Retina (tissue), 1 donor: ENCODE measurements at regions not wholly inside any gene's neighbourhood (a gene's known extent, or its start where the extent isn't known, plus 50 kb on each side); places are given as distances from the start of the nearest gene placed in this dataset.
A peak's percentile ranks its signal among the peaks of the same experiment; 100 is the strongest.
"Not testable (repeated sequence)": the region's sequence is repeated elsewhere in the genome, so short reads cannot be mapped to it uniquely, and the experiment has no call there.

Source experiments
- DNase-seq: peaks from one replicate; pipeline ENCODE4 v3.0.0-alpha.2; 2016

- DNase-seq = no peak
Measured at GRCh38 chr17:5753421-5753820, 169.1 kb upstream of the NLRP1 start.

DNA sequence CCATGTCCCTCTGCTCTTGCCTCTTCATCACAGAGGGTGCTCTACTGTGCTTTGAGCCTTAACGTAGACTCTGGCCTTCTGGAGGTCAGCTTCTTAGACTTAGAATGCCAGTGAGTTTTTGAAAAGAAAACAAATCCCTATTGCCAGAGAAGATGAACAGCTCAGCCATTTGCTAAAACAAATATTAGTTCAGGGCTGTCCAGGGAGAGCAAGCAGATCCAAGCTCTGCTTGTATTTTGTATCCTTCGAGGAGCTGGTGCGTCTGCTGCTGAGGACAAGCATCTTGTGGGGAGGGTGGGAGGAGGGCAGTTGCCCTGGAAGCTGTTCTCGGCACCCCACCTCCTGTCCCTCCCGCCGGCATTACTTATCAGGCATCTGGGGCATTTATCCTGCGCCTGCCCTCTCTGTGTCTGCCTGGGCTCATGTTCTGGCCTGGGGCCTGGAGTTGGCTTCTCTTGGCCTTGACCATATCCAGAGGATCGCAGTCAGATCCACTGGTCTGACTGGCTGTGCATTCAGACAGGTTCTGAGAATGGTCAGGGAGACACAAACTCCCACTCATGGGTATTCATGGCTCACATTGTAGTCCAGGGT lies 173.1 kb upstream of the NLRP1 start:
- no peak for DNase-seq

- no peak for DNase-seq
Measured at GRCh38 chr17:5758651-5759050, 174.3 kb upstream of the NLRP1 start.

GRCh38 chr17:5759501-5759925 lies 175.2 kb upstream of the NLRP1 start:
- DNase-seq = no peak

- DNase-seq = no peak
Measured at GRCh38 chr17:5762191-5762590, 177.9 kb upstream of the NLRP1 start.

- DNase-seq = no peak
Measured at GRCh38 chr17:5763595-5764306, 179.4 kb upstream of the NLRP1 start.

GRCh38 chr17:5769593-5770354 lies 185.5 kb upstream of the NLRP1 start:
- peak; percentile 95 for DNase-seq

DNA sequence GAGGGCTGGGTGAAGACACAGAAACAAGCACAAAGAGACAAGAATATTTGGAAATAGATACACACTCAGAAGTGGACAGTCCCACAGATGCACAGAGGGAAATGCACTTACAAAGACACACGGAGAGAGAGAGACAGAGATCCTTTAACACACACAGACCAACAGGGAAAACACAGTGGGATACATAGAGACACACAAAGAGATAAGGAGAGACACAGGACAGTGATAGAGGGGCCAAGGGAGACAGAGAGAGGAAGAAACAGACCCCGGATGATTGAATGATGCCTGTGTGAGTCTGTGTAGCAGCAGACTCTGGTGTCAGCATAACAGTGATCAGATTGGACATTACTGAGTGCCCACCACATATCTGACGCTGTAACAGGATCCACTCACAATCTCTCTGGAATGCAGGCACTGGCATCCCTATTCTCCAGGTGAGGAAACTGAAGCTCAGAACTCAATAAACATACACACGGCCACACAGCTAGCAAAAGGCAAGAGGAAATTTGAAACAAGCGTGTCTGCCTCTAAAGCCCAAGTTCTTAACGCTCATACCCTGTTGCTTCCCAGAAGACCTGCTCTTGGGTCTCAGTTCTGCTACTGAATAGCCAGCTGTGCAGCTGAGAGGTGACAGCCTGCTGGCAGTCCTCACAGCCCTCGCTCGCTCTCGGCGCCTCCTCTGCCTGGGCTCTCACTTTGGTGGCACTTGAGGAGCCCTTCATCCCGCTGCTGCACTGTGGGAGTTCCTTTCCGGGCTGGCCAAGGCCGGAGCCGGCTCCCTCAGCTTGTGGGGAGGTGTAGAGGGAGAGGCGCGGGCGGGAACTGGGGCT lies 186.3 kb upstream of the NLRP1 start:
- DNase-seq = peak; percentile 79

- not testable (repeated sequence) for DNase-seq
Measured at GRCh38 chr17:5771271-5771577, 186.9 kb upstream of the NLRP1 start.

DNA sequence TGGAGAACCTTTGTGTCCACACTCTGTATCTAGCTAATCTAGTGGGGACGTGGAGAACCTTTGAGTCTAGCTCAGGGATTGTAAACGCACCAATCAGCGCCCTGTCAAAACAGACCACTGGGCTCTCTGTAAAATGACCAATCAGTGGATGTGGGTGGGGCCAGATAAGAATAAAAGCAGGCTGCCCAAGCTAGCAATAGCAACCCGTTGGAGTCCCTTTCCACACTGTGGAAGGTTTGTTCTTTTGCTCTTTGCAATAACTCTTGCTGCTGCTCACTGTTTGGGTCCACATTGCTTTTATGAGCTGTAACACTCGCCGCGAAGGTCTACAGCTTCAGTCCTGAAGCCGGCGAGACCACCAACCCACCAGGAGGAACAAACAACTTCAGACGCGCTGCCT lies 187.7 kb upstream of the NLRP1 start:
- DNase-seq = not testable (repeated sequence)

- no peak for DNase-seq
Measured at GRCh38 chr17:5772720-5773119, 188.4 kb upstream of the NLRP1 start.

GRCh38 chr17:5773816-5774360 lies 189.6 kb upstream of the NLRP1 start:
- DNase-seq = no peak

DNA sequence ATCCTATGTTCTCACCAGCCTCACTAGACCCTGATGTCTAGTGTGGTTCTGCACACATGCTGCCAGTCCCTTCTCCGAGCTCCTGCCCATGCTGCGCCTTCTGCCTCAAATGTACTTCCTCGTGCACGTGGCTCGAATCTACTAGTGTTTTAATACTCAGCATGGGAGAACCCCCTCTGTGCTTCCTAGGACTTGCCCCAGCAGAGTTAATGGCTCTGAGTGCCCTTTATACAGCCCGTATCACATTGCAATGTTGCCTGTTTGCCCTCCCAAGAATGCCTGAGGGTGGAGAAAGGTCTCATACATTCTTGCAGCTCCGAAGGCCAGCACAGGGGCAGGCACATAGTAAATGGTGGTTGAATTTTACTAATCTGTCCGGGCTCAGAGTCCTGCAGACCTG lies 190.8 kb upstream of the NLRP1 start:
- DNase-seq = no peak

- DNase-seq = no peak
Measured at GRCh38 chr17:5780476-5780875, 196.2 kb upstream of the NLRP1 start.

- DNase-seq = no peak
Measured at GRCh38 chr17:5781236-5781927, 197.1 kb upstream of the NLRP1 start.

DNA sequence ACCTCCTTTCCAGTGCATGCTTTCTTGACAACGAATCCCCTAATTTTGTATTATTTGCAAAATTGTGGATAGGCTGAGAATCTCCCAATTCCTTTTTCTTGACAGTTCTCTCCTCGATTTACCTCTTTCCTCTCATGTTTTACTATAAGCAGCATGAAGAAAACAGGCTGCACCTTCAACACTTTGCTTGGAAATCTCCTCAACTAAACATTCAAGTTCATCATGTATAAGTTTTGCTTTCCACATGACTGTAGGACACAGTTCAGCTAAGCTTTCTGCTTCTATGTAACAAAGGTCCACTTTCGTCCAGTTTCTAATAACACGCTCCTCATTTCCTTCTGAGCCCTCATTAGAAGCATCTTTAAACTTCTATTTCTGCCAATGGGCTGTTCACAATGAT lies 199.0 kb upstream of the NLRP1 start:
- DNase-seq = no peak

GRCh38 chr17:5783851-5784250 lies 199.5 kb upstream of the NLRP1 start:
- no peak for DNase-seq

- DNase-seq = no peak
Measured at GRCh38 chr17:5784791-5785190, 200.5 kb upstream of the NLRP1 start.

DNA sequence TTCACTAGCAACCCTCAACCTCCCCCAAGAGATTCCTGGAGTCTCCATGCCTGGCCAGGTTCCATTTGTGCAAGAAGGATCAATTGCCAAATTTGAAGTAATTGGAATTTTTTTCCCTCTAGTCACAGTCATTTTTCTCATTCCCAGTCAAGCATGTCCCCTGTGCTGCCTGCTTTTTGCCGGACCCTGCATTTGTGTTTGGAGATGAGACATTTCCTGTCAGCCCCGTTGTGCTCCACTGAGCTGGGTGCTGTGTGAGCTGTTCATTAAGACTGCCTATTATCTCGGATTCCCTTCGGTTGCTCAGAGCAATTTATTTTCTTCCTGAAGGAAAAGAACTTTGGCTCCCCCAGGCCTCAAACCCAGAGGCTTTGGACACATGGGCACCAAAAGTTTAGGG lies 201.0 kb upstream of the NLRP1 start:
- no peak for DNase-seq

DNA sequence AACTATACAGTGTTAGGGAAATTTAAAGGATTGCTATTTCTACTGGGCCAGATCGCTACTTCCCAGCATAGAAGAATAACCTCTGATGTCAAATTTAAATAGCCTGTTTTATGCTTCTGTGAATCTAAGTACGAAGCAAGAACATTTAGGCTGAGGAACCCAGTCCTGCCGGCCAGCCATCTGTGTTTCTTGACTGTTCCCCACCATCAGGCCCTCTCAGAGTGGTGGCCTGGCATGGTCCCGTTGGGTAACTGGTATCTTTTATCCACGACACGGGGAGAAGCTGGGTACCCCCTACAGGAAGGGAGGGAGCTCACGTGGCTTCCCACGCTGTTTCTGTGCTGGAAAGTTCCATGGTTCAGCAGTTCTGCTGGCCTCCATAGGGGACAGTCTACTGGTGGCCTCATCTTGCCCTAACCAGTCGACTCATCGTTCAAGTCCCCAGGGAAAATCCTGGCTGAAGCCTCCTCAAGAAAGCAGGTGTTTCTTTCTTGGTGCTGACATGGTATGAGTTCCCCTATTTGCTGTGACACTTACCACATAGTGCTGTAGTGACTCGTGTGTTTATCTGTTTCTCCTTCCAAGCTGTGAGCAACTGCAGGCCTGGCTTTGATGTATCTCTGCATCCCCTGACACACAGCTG lies 201.7 kb upstream of the NLRP1 start:
- no peak for DNase-seq

DNA sequence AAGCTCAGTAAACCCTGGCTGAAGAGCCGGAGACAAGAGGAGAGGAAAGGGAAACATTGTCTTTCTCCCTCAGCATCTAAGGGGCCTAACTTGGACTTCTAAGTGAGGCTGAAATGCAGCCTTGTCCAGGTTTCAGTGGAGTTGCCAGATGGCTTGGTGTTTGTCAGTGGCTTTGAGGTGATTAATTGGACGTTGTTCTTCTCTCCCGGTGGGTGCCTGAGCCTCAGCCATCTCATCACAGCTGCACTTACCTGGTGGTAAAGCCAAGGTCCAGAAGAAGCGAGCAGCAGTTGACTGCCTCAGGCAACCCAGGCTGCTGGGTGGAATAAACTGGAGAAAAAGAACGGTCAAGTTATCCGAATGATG lies 202.2 kb upstream of the NLRP1 start:
- no peak for DNase-seq
